Kidney tubule cell (primary cell): ENCODE measurements at regions not wholly inside any gene's neighbourhood (a gene's known extent, or its start where the extent isn't known, plus 50 kb on each side); places are given as distances from the start of the nearest gene placed in this dataset.

Experiments
- DNase-seq: peaks from one replicate; pipeline ENCODE4 v3.0.0-alpha.2; 2018; ENCODE audit warnings: low spot score

- no peak for DNase-seq
These were observed 95.7 kb downstream of the VAPA start for GRCh38 chr18:10009321-10010144.

- DNase-seq = peak; percentile 83
These were observed 96.8 kb downstream of the VAPA start for GRCh38 chr18:10010611-10011015.

GRCh38 chr18:10011061-10011460 is 97.2 kb downstream of the VAPA start:
- no peak for DNase-seq

- no peak for DNase-seq
These were observed 97.9 kb downstream of the VAPA start for GRCh38 chr18:10011751-10012150.

GRCh38 chr18:10012526-10012925 is 98.7 kb downstream of the VAPA start:
- no peak for DNase-seq

GRCh38 chr18:10013621-10014543 is 100.1 kb downstream of the VAPA start:
- DNase-seq = no peak

GRCh38 chr18:10015288-10015701 is 101.5 kb downstream of the VAPA start:
- peak; percentile 71 for DNase-seq

- peak; percentile 96 for DNase-seq
These were observed 102.4 kb downstream of the VAPA start for GRCh38 chr18:10015941-10016819.

- no peak for DNase-seq
These were observed 103.2 kb downstream of the VAPA start for GRCh38 chr18:10017043-10017442.

GRCh38 chr18:10018289-10018688 is 104.5 kb downstream of the VAPA start:
- DNase-seq = no peak

- DNase-seq = no peak
These were observed 106.4 kb downstream of the VAPA start for GRCh38 chr18:10020171-10020570.

GRCh38 chr18:10022365-10022764 is 108.5 kb downstream of the VAPA start:
- no peak for DNase-seq

- DNase-seq = no peak
These were observed 110.2 kb downstream of the VAPA start for GRCh38 chr18:10023853-10024570.

GRCh38 chr18:10025711-10026670 is 112.2 kb downstream of the VAPA start:
- no peak for DNase-seq

GRCh38 chr18:10027031-10027430 is 113.2 kb downstream of the VAPA start:
- no peak for DNase-seq

- no peak for DNase-seq
These were observed 113.6 kb downstream of the VAPA start for GRCh38 chr18:10027461-10027860.

- DNase-seq = no peak
These were observed 115.9 kb downstream of the VAPA start for GRCh38 chr18:10029711-10030110.

- no peak for DNase-seq
These were observed 117.2 kb downstream of the VAPA start for GRCh38 chr18:10030816-10031541.

- DNase-seq = no peak
These were observed 118.7 kb downstream of the VAPA start for GRCh38 chr18:10032331-10033015.
